A549 (cell line): ENCODE measurements at regions not wholly inside any gene's neighbourhood (a gene's known extent, or its start where the extent isn't known, plus 50 kb on each side); places are given as distances from the start of the nearest gene placed in this dataset.

Experiments used
- ATAC-seq, 2 experiments: fragments of 200-7000 bp in 1 of 2; fragments of >200 bp in 1 of 2; cut with Nextera tagmentation in 1 of 2; cut with Tn5 transposase in 1 of 2; 3 replicates each; pipeline versions ENCODE4 v1.8.0 to v1.9.1; 2018 to 2020; ENCODE audit warnings: mild to moderate bottlenecking in 1 of 2, moderate library complexity in 1 of 2
- CTCF ChIA-PET: fragments of 300-600 bp; sonication (Branson Sonifier 250); formaldehyde crosslinking; extraction: SDS; loops from one replicate; lab custom pipeline; 2021; ENCODE audit warnings: antibody characterized with exemption, inconsistent platforms; lab: Yijun Ruan, JAX
- POLR2A ChIA-PET: fragments of 350-600 bp; formaldehyde crosslinking; extraction: SDS; loops from one replicate; lab custom pipeline; 2021; ENCODE audit warnings: antibody characterized with exemption, inconsistent platforms; lab: Yijun Ruan, JAX
- DNase-seq, 2 experiments: peaks; one replicate each; pipeline versions ENCODE4 v3.0.0 to v3.0.0-alpha.2; 2011 to 2016; ENCODE audit warnings: low read depth in 1 of 2, low spot score in 1 of 2
- FAIRE-seq: peaks from 2 replicates; lab custom pipeline; 2011; peaks lifted over from hg19 to GRCh38; lab: Jason Lieb, UNC
- H3K27ac ChIP-seq, 2 experiments: fragments of >200 bp; sonication (Bioruptor Twin); formaldehyde crosslinking; 3 replicates each; pipeline ENCODE4 v1.5.1; 2016 to 2017
- H3K4me1 ChIP-seq: fragments of >200 bp; sonication (Bioruptor Twin); formaldehyde crosslinking; 3 replicates; pipeline ENCODE4 v1.6.1; 2016
- H3K4me2 ChIP-seq: fragments of >200 bp; sonication (Bioruptor Twin); formaldehyde crosslinking; 3 replicates; pipeline ENCODE4 v1.6.1; 2016
- H3K4me3 ChIP-seq: fragments of >200 bp; sonication (Bioruptor Twin); formaldehyde crosslinking; 3 replicates; pipeline ENCODE4 v1.5.1; 2016
- H3K9me3 ChIP-seq: fragments of >200 bp; sonication (Bioruptor Twin); formaldehyde crosslinking; 3 replicates; pipeline ENCODE4 v1.6.1; 2016
- CBX2 ChIP-seq: fragments of 200-600 bp; sonication (generic); IDR thresholded peaks from 2 replicates; pipeline ENCODE4 v1.6.1; 2016; ENCODE audit warnings: low read depth, mild to moderate bottlenecking, borderline replicate concordance
- CBX8 ChIP-seq: fragments of 200-600 bp; sonication (generic); IDR thresholded peaks from 2 replicates; pipeline ENCODE4 v1.6.1; 2016
- CEBPB ChIP-seq, 2 experiments: fragments of >200 bp in 1 of 2; sonication (Bioruptor Twin) in 1 of 2; formaldehyde crosslinking in 1 of 2; IDR thresholded peaks; 2 replicates each; pipeline ENCODE4 v1.6.1; 2012 to 2016
- CHD4 ChIP-seq: fragments of 200-600 bp; sonication (generic); IDR thresholded peaks from 2 replicates; pipeline ENCODE4 v1.6.1; 2016; ENCODE audit warnings: antibody characterized with exemption, mild to moderate bottlenecking, borderline replicate concordance
- EP300 ChIP-seq, 2 experiments: fragments of >200 bp; sonication (Bioruptor Twin); formaldehyde crosslinking; IDR thresholded peaks; 2 replicates in 1 of 2; 3 replicates in 1 of 2; pipeline ENCODE4 v1.6.1; 2016 to 2017
- ESRRA ChIP-seq: fragments of 150-350 bp; IDR thresholded peaks from 2 replicates; pipeline ENCODE4 v1.6.1; 2014; ENCODE audit warnings: mild to moderate bottlenecking, low read length, borderline replicate concordance
- FOSB ChIP-seq: fragments of 250-450 bp; sonication (Bioruptor Pico); IDR thresholded peaks from 2 replicates; pipeline ENCODE4 v1.5.0; 2020; ENCODE audit warnings: mild to moderate bottlenecking, moderate library complexity
- FOSL2 ChIP-seq, 2 experiments: fragments of 450-650 bp in 1 of 2; fragments of >200 bp in 1 of 2; sonication (Bioruptor Twin) in 1 of 2; formaldehyde crosslinking; IDR thresholded peaks; 2 replicates each; pipeline versions ENCODE4 v1.5.0 to v1.6.1; 2016 to 2020; ENCODE audit warnings: mild to moderate bottlenecking in 1 of 2, moderate library complexity in 1 of 2
- GATA3 ChIP-seq: IDR thresholded peaks from 2 replicates; pipeline ENCODE4 v1.6.1; 2012; ENCODE audit warnings: borderline replicate concordance
- HDAC2 ChIP-seq: fragments of 200-600 bp; sonication (generic); IDR thresholded peaks from 2 replicates; pipeline ENCODE4 v1.6.1; 2016
- HEYL ChIP-seq: fragments of 250-450 bp; sonication (Bioruptor Pico); IDR thresholded peaks from 2 replicates; pipeline ENCODE4 v1.8.0; 2021; ENCODE audit warnings: mild to moderate bottlenecking, moderate library complexity
- HOXA7 ChIP-seq: fragments of 250-450 bp; sonication (Bioruptor Pico); IDR thresholded peaks from 2 replicates; pipeline ENCODE4 v1.5.0; 2020; ENCODE audit warnings: mild to moderate bottlenecking, moderate library complexity
- HOXB13 ChIP-seq: fragments of 250-450 bp; sonication (Bioruptor Pico); IDR thresholded peaks from 2 replicates; pipeline ENCODE4 v1.5.0; 2020; ENCODE audit warnings: low read depth, mild to moderate bottlenecking, moderate library complexity
- JUNB ChIP-seq: fragments of >200 bp; sonication (Bioruptor Twin); formaldehyde crosslinking; IDR thresholded peaks from 2 replicates; pipeline ENCODE4 v1.6.1; 2016
- KDM1A ChIP-seq: fragments of 200-600 bp; sonication (generic); IDR thresholded peaks from 2 replicates; pipeline ENCODE4 v1.6.1; 2016; ENCODE audit warnings: low read depth, mild to moderate bottlenecking
- KDM5A ChIP-seq: fragments of 200-600 bp; sonication (generic); IDR thresholded peaks from 2 replicates; pipeline ENCODE4 v1.6.1; 2016; ENCODE audit warnings: antibody characterized with exemption, mild to moderate bottlenecking
- MAZ ChIP-seq: fragments of 150-350 bp; IDR thresholded peaks from 2 replicates; pipeline ENCODE4 v1.6.1; 2014; ENCODE audit warnings: antibody characterized with exemption, low read depth, low read length, borderline replicate concordance
- MYC ChIP-seq: IDR thresholded peaks from 2 replicates; pipeline ENCODE4 v1.6.1; 2012; ENCODE audit warnings: mild to moderate bottlenecking, inconsistent platforms, low read length, improper control_type of control experiment, borderline replicate concordance
- NFE2L2 ChIP-seq: fragments of 150-350 bp; conservative IDR thresholded peaks from 2 replicates; pipeline ENCODE4 v1.6.1; 2014; ENCODE audit warnings: low read length
- POLR2A ChIP-seq: IDR thresholded peaks from 2 replicates; pipeline ENCODE4 v1.6.1; 2012; ENCODE audit warnings: mild to moderate bottlenecking, low read length
- RCOR1 ChIP-seq: fragments of 150-350 bp; IDR thresholded peaks from 2 replicates; pipeline ENCODE4 v1.6.1; 2014; ENCODE audit warnings: antibody characterized with exemption, low read length, low read depth
- RNF2 ChIP-seq: fragments of 200-600 bp; sonication (generic); IDR thresholded peaks from 2 replicates; pipeline ENCODE4 v1.6.1; 2016; ENCODE audit warnings: low read depth, mild to moderate bottlenecking, antibody characterized with exemption, moderate library complexity, borderline replicate concordance
- TFCP2L1 ChIP-seq: fragments of 250-450 bp; sonication (Bioruptor Pico); IDR thresholded peaks from 2 replicates; pipeline ENCODE4 v1.5.0; 2021; ENCODE audit warnings: mild to moderate bottlenecking
- ZSCAN20 ChIP-seq: fragments of 250-450 bp; sonication (Bioruptor Pico); IDR thresholded peaks from 2 replicates; pipeline ENCODE4 v1.8.0; 2022; ENCODE audit warnings: mild to moderate bottlenecking, moderate library complexity
- WGBS: methylation state at CpG from one replicate; pipeline ENCODE4 v1.1.6; 2017; ENCODE audit errors: missing lambda C conversion rate; 5-methylcytosine and 5-hydroxymethylcytosine counted together
- TF ChIP-seq, protein P1 (sequence below): fragments of >200 bp; sonication (Bioruptor Twin); formaldehyde crosslinking; IDR thresholded peaks from 3 replicates; pipeline ENCODE4 v1.6.1; 2016
- TF ChIP-seq, protein P2 (sequence below): fragments of 150-350 bp; IDR thresholded peaks from 2 replicates; pipeline ENCODE4 v1.6.1; 2014; ENCODE audit warnings: low read depth, mild to moderate bottlenecking, low read length
- TF ChIP-seq, protein P3 (sequence below): fragments of >200 bp; sonication (Bioruptor Twin); formaldehyde crosslinking; IDR thresholded peaks from 3 replicates; pipeline ENCODE4 v1.5.1; 2016
- TF ChIP-seq, protein P4 (sequence below): fragments of >200 bp; sonication (Bioruptor Twin); formaldehyde crosslinking; IDR thresholded peaks from 2 replicates; pipeline ENCODE4 v1.6.1; 2016
- TF ChIP-seq, protein P5 (sequence below): fragments of 250-450 bp; sonication (Bioruptor Pico); IDR thresholded peaks from 2 replicates; pipeline ENCODE4 v1.5.0; 2021; ENCODE audit warnings: mild to moderate bottlenecking, moderate library complexity, borderline replicate concordance
- TF ChIP-seq, protein P6 (sequence below): IDR thresholded peaks from 2 replicates; pipeline ENCODE4 v1.6.1; 2012

DNA sequence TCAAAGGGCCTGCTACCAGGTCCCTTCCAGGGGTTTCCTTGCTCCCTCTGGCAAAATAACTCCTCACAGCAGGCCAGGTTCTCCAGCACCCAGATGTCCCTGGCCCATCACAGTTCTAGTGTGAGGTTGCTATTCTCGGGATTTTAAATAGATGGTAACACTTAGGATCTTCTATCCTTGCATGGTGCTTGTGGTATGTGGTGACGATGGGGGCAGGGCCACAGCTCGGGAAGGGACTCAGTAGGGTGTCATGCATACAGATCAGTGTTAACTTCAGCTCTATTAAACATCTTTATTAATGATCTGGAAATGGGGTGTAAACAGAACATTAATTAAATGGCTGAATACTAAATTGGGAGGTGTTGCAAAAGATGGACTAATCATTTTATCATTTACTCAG is 323.8 kb downstream of the QKI start:
- Histone ChIP-seq H3K4me1 (no peaks in the 10 kb centered on the region), H3K4me2 (no peak overlapping the region), H3K9me3 (no peaks in the 10 kb centered on the region), H3K4me3 (no peak overlapping the region), H3K27ac (no peak overlapping the region)
- 23% methylated on average over 3 of the region's 3 CpGs for WGBS
- DNase-seq = no peak
- POLR2A ChIA-PET = no interaction called here
- CTCF ChIA-PET = no interaction called here
- FAIRE-seq = no peak
- no peak for ATAC-seq
- TF ChIP-seq, protein P1, sequence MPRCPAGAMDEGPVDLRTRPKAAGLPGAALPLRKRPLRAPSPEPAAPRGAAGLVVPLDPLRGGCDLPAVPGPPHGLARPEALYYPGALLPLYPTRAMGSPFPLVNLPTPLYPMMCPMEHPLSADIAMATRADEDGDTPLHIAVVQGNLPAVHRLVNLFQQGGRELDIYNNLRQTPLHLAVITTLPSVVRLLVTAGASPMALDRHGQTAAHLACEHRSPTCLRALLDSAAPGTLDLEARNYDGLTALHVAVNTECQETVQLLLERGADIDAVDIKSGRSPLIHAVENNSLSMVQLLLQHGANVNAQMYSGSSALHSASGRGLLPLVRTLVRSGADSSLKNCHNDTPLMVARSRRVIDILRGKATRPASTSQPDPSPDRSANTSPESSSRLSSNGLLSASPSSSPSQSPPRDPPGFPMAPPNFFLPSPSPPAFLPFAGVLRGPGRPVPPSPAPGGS = no peak
- TF ChIP-seq GATA3 (no peak), CHD4 (no peak), NFE2L2 (no peak), HOXA7 (no peak), TFCP2L1 (CRISPR knock-in tag) (no peak), CEBPB (IDR thresholded peaks at IDR 0.05) (no peak), MAZ (no peak), ZSCAN20 (CRISPR knock-in tag) (no peak), MYC (no peak), EP300 (IDR thresholded peaks at IDR 0.05) (no peak), HEYL (no peak), JUNB (no peak), ESRRA (no peak), RCOR1 (no peak)
- TF ChIP-seq, protein P2, sequence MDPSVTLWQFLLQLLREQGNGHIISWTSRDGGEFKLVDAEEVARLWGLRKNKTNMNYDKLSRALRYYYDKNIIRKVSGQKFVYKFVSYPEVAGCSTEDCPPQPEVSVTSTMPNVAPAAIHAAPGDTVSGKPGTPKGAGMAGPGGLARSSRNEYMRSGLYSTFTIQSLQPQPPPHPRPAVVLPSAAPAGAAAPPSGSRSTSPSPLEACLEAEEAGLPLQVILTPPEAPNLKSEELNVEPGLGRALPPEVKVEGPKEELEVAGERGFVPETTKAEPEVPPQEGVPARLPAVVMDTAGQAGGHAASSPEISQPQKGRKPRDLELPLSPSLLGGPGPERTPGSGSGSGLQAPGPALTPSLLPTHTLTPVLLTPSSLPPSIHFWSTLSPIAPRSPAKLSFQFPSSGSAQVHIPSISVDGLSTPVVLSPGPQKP = no peak
- TF ChIP-seq, protein P3, sequence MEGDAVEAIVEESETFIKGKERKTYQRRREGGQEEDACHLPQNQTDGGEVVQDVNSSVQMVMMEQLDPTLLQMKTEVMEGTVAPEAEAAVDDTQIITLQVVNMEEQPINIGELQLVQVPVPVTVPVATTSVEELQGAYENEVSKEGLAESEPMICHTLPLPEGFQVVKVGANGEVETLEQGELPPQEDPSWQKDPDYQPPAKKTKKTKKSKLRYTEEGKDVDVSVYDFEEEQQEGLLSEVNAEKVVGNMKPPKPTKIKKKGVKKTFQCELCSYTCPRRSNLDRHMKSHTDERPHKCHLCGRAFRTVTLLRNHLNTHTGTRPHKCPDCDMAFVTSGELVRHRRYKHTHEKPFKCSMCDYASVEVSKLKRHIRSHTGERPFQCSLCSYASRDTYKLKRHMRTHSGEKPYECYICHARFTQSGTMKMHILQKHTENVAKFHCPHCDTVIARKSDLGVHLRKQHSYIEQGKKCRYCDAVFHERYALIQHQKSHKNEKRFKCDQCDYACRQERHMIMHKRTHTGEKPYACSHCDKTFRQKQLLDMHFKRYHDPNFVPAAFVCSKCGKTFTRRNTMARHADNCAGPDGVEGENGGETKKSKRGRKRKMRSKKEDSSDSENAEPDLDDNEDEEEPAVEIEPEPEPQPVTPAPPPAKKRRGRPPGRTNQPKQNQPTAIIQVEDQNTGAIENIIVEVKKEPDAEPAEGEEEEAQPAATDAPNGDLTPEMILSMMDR = no peak

DNA sequence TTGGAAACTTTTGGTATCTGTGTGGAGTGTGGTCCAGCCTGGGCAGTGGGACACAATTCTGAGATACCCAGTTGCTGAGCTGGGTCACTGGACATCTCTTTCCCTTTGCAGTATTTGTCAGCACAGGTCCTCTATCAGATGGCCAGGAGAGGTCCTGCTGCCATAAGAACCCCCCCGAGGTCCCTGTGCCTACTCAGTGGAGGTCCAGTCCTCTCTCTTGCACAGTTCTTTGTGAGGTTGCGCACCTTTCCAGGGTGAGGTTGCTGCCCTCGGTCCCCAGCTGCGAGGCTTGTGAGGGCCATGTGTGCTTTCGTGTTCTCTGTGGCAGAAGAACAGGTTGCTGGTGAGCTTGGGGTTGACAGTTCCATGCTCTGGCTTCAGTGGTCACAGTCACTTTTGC is 320.6 kb downstream of the QKI start:
- CTCF ChIA-PET = no interaction called here
- TF ChIP-seq CHD4 (no peak), FOSB (CRISPR knock-in tag) (no peak), TFCP2L1 (CRISPR knock-in tag) (no peak), CBX2 (no peak), HDAC2 (no peak), FOSL2 (IDR thresholded peaks at IDR 0.05) (no peak), FOSL2 (CRISPR knock-in tag; IDR thresholded peaks at IDR 0.05) (no peak), MAZ (no peak), RNF2 (no peak), KDM5A (no peak), KDM1A (no peak), HOXB13 (CRISPR knock-in tag) (no peak), POLR2A (no peak), CBX8 (no peak)
- TF ChIP-seq, protein P3 = no peak
- TF ChIP-seq, protein P4, sequence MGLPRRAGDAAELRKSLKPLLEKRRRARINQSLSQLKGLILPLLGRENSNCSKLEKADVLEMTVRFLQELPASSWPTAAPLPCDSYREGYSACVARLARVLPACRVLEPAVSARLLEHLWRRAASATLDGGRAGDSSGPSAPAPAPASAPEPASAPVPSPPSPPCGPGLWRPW = no peak
- TF ChIP-seq, protein P5, sequence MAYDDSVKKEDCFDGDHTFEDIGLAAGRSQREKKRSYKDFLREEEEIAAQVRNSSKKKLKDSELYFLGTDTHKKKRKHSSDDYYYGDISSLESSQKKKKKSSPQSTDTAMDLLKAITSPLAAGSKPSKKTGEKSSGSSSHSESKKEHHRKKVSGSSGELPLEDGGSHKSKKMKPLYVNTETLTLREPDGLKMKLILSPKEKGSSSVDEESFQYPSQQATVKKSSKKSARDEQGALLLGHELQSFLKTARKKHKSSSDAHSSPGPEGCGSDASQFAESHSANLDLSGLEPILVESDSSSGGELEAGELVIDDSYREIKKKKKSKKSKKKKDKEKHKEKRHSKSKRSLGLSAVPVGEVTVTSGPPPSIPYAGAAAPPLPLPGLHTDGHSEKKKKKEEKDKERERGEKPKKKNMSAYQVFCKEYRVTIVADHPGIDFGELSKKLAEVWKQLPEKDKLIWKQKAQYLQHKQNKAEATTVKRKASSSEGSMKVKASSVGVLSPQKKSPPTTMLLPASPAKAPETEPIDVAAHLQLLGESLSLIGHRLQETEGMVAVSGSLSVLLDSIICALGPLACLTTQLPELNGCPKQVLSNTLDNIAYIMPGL (CRISPR knock-in tag) = no peak
- TF ChIP-seq, protein P6, sequence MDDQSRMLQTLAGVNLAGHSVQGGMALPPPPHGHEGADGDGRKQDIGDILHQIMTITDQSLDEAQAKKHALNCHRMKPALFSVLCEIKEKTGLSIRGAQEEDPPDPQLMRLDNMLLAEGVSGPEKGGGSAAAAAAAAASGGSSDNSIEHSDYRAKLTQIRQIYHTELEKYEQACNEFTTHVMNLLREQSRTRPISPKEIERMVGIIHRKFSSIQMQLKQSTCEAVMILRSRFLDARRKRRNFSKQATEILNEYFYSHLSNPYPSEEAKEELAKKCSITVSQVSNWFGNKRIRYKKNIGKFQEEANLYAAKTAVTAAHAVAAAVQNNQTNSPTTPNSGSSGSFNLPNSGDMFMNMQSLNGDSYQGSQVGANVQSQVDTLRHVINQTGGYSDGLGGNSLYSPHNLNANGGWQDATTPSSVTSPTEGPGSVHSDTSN = no peak
- TF ChIP-seq, all 56 proteins: peak for 0
- no peak overlapping the region for H3K27ac ChIP-seq
- no peak for ATAC-seq
- POLR2A ChIA-PET = no interaction called here
- H3K4me1 ChIP-seq = no peaks in the 10 kb centered on the region
- no peaks in the 10 kb centered on the region for H3K9me3 ChIP-seq
- no peak overlapping the region for H3K4me2 ChIP-seq
- 64% methylated on average over 5 of the region's 5 CpGs for WGBS
- H3K4me3 ChIP-seq = no peak overlapping the region
- DNase-seq = no peak
- FAIRE-seq = no peak
